ENCODE measurements at regions not wholly inside any gene's neighbourhood (a gene's known extent, or its start where the extent isn't known, plus 50 kb on each side); places are given as distances from the start of the nearest gene placed in this dataset.
"Not testable (repeated sequence)": the region's sequence is repeated elsewhere in the genome, so short reads cannot be mapped to it uniquely, and the experiment has no call there.

DNA sequence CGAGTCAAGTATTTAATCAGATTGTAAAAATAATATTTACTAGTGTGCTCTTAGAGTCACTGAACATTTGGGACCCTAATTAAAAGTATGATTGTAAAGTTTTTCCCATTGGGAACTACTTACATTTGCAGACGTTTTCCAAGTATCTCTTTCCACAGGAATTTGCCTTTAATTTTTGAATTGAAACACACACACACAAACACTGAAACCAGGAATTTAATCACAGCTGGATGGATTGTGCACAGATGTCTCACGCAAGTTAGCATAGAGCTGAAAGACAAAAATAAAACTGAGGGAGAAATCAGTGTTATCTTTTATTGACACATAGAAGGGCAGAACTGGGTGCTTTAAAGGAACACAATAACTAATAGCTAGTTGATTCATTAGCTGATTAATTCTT, 230.7 kb downstream of the RND3 start:
- H3K36me3 ChIP-seq (ENCODE audit: insufficient read depth, low read length), result no peaks in the 10 kb centered on the region
- H3K4me3 ChIP-seq (ENCODE audit: low read depth, low read length, poor library complexity, severe bottlenecking), result no peak overlapping the region
- H3K9me2 ChIP-seq (ENCODE audit: low read depth, low read length), result no peaks in the 10 kb centered on the region
- H3K27me3 ChIP-seq (ENCODE audit: insufficient read depth, low read length), result no peaks in the 10 kb centered on the region
- H2AFZ ChIP-seq (ENCODE audit: low read length), result no peak overlapping the region
- H3K9me3 ChIP-seq (ENCODE audit: low read length), result no peaks in the 10 kb centered on the region
- H3K4me2 ChIP-seq (ENCODE audit: low read length), result no peak overlapping the region
- no peaks in the 10 kb centered on the region for H3K4me1 ChIP-seq (ENCODE audit: insufficient read depth, low read length, severe bottlenecking)
- H3K27ac ChIP-seq (ENCODE audit: low read depth, low read length, poor library complexity, severe bottlenecking), result no peak overlapping the region
- no peak overlapping the region for H3K9ac ChIP-seq (ENCODE audit: low read length)
- no peaks in the 10 kb centered on the region for H3K79me2 ChIP-seq (ENCODE audit: insufficient read depth, low read length)
- TF ChIP-seq, protein P1, sequence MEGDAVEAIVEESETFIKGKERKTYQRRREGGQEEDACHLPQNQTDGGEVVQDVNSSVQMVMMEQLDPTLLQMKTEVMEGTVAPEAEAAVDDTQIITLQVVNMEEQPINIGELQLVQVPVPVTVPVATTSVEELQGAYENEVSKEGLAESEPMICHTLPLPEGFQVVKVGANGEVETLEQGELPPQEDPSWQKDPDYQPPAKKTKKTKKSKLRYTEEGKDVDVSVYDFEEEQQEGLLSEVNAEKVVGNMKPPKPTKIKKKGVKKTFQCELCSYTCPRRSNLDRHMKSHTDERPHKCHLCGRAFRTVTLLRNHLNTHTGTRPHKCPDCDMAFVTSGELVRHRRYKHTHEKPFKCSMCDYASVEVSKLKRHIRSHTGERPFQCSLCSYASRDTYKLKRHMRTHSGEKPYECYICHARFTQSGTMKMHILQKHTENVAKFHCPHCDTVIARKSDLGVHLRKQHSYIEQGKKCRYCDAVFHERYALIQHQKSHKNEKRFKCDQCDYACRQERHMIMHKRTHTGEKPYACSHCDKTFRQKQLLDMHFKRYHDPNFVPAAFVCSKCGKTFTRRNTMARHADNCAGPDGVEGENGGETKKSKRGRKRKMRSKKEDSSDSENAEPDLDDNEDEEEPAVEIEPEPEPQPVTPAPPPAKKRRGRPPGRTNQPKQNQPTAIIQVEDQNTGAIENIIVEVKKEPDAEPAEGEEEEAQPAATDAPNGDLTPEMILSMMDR (IDR thresholded peaks at IDR 0.05; ENCODE audit: low read length), result no peak
- TF ChIP-seq EZH2 (IDR thresholded peaks at IDR 0.05; ENCODE audit: borderline replicate concordance, low read length), result no peak
- no peaks in the 10 kb centered on the region for H4K20me1 ChIP-seq (ENCODE audit: insufficient read depth, low read length)
- no peaks in the 10 kb centered on the region for H3F3A ChIP-seq (ENCODE audit: insufficient read depth, low read length)

DNA sequence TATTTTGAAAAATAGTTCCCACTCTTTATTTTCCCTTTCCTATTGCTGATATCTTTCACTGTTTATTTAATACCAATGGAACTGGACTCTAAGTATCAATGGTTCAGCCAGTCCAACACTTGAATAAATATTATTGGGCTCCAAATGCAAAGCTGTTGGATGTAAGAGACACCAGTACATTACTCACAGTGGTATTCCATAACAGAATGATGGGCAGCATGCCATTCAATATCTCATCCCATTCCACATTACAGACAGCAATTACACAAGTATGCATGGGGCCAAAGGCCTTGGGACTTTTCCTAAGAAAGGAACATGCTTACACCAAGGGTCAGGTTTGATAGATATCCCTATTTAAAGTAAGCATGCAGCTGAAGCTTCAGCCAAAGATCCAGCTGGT, 231.9 kb downstream of the RND3 start:
- no peaks in the 10 kb centered on the region for H3K27me3 ChIP-seq (ENCODE audit: insufficient read depth, low read length)
- no peaks in the 10 kb centered on the region for H3K9me2 ChIP-seq (ENCODE audit: low read depth, low read length)
- TF ChIP-seq EZH2 (IDR thresholded peaks at IDR 0.05; ENCODE audit: borderline replicate concordance, low read length), result no peak
- TF ChIP-seq, protein P1 (IDR thresholded peaks at IDR 0.05; ENCODE audit: low read length), result no peak
- no peak overlapping the region for H3K4me2 ChIP-seq (ENCODE audit: low read length)
- H4K20me1 ChIP-seq (ENCODE audit: insufficient read depth, low read length), result no peaks in the 10 kb centered on the region
- H2AFZ ChIP-seq (ENCODE audit: low read length), result no peak overlapping the region
- H3K9me3 ChIP-seq (ENCODE audit: low read length), result no peaks in the 10 kb centered on the region
- no peak overlapping the region for H3K27ac ChIP-seq (ENCODE audit: low read depth, low read length, poor library complexity, severe bottlenecking)
- H3K9ac ChIP-seq (ENCODE audit: low read length), result no peak overlapping the region
- no peaks in the 10 kb centered on the region for H3K79me2 ChIP-seq (ENCODE audit: insufficient read depth, low read length)
- no peaks in the 10 kb centered on the region for H3F3A ChIP-seq (ENCODE audit: insufficient read depth, low read length)
- H3K4me3 ChIP-seq (ENCODE audit: low read depth, low read length, poor library complexity, severe bottlenecking), result no peak overlapping the region
- no peaks in the 10 kb centered on the region for H3K4me1 ChIP-seq (ENCODE audit: insufficient read depth, low read length, severe bottlenecking)
- no peaks in the 10 kb centered on the region for H3K36me3 ChIP-seq (ENCODE audit: insufficient read depth, low read length)

DNA sequence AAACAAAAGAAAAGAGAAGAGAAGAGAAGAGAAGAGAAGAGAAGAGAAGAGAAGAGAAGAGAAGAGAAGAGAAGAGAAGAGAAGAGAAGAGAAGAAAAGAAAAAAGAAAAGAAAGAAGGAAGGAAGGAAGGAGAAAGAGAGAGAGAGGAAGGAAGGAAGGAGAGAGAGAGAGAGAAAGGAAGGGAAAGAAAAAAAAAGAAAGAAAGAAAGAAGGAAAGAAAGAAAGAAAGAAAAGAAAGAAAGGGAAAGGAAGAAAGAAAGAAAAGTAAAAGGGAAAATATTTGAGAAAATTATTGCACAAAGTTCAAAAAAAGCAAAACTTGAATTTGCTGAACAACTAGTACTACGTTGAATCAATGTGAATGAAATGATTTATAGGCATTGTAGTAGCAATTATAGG, 237.7 kb downstream of the RND3 start:
- not testable (repeated sequence) for H3K36me3 ChIP-seq (ENCODE audit: insufficient read depth, low read length); H3K9me3 ChIP-seq (ENCODE audit: low read length); H3K9ac ChIP-seq (ENCODE audit: low read length); H4K20me1 ChIP-seq (ENCODE audit: insufficient read depth, low read length); H3K9me2 ChIP-seq (ENCODE audit: low read depth, low read length); H2AFZ ChIP-seq (ENCODE audit: low read length); H3K27me3 ChIP-seq (ENCODE audit: insufficient read depth, low read length); H3K27ac ChIP-seq (ENCODE audit: low read depth, low read length, poor library complexity, severe bottlenecking); H3K79me2 ChIP-seq (ENCODE audit: insufficient read depth, low read length); H3K4me3 ChIP-seq (ENCODE audit: low read depth, low read length, poor library complexity, severe bottlenecking); H3F3A ChIP-seq (ENCODE audit: insufficient read depth, low read length); H3K4me1 ChIP-seq (ENCODE audit: insufficient read depth, low read length, severe bottlenecking); H3K4me2 ChIP-seq (ENCODE audit: low read length)

DNA sequence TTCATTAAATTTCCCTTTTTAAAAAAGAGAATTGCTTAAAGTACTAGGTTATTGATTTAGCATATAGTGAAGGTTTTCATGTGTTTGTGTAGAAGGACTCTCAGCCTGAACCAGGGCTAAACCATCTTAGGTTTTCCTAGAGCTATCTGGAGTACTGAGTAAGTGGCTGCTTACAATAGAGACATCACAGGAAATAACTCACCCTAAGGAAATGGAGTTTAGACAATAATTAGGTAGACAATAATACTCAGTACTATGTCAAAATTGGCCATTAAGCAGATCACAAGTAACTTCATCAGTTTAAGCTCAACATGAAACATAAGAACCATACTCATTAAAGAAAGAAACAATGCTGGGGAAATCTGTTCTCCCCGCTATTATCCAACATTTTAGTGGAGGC, 240.0 kb downstream of the RND3 start:
- no peaks in the 10 kb centered on the region for H3K79me2 ChIP-seq (ENCODE audit: insufficient read depth, low read length)
- no peak overlapping the region for H3K27ac ChIP-seq (ENCODE audit: low read depth, low read length, poor library complexity, severe bottlenecking)
- no peaks in the 10 kb centered on the region for H3K27me3 ChIP-seq (ENCODE audit: insufficient read depth, low read length)
- H3K9ac ChIP-seq (ENCODE audit: low read length), result no peak overlapping the region
- H3K9me2 ChIP-seq (ENCODE audit: low read depth, low read length), result no peaks in the 10 kb centered on the region
- H3F3A ChIP-seq (ENCODE audit: insufficient read depth, low read length), result no peaks in the 10 kb centered on the region
- H3K4me3 ChIP-seq (ENCODE audit: low read depth, low read length, poor library complexity, severe bottlenecking), result no peak overlapping the region
- no peak overlapping the region for H3K4me2 ChIP-seq (ENCODE audit: low read length)
- H3K36me3 ChIP-seq (ENCODE audit: insufficient read depth, low read length), result no peaks in the 10 kb centered on the region
- no peak overlapping the region for H2AFZ ChIP-seq (ENCODE audit: low read length)
- no peaks in the 10 kb centered on the region for H3K9me3 ChIP-seq (ENCODE audit: low read length)
- H3K4me1 ChIP-seq (ENCODE audit: insufficient read depth, low read length, severe bottlenecking), result no peaks in the 10 kb centered on the region
- TF ChIP-seq EZH2 (IDR thresholded peaks at IDR 0.05; ENCODE audit: borderline replicate concordance, low read length), result no peak
- TF ChIP-seq, protein P1 (IDR thresholded peaks at IDR 0.05; ENCODE audit: low read length), result no peak
- no peaks in the 10 kb centered on the region for H4K20me1 ChIP-seq (ENCODE audit: insufficient read depth, low read length)
